ENCODE measurements at regions not wholly inside any gene's neighbourhood (a gene's known extent, or its start where the extent isn't known, plus 50 kb on each side); places are given as distances from the start of the nearest gene placed in this dataset.

- Histone ChIP-seq H3K9me3 (replicated peaks) (peaks cover 9% of the 10 kb centered on the region; the same call in 1 of the 2 replicates), H3K4me1 (replicated peaks) (no peaks in the 10 kb centered on the region), H3K4me3 (no peak overlapping the region), H3K27me3 (replicated peaks) (no peaks in the 10 kb centered on the region), H3K27ac (no peak overlapping the region), H3K36me3 (no peaks in the 10 kb centered on the region)
- no peak for DNase-seq (ENCODE audit: low read depth in 1 of 2, low spot score in 2 of 2)
Observed at GRCh38 chr7:52782348-52782747, 253.1 kb upstream of the POM121L12 start.

DNA sequence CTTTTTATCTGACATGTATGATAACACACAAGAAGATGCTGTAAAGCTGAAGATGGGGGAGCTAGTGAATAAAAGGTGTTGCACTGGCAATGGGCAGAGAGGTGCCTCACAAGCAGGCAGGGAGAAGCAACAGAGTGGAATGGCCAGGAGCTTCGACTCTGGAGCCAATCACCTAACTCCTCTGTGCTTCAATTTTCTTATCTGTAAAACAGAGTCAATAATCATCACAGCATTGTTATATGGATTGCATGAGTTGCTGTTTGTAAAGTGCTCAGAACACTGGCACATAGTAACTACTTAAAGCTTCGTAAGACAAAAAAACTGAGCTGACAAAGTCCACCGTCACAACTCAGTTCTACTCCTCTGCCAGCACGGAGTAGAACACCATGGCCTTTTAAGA lies 254.2 kb upstream of the POM121L12 start:
- Histone ChIP-seq H3K9me3 (replicated peaks) (peaks cover 7% of the 10 kb centered on the region; the same call in 1 of the 2 replicates), H3K36me3 (no peaks in the 10 kb centered on the region), H3K27ac (no peak overlapping the region), H3K27me3 (replicated peaks) (no peaks in the 10 kb centered on the region), H3K4me3 (no peak overlapping the region), H3K4me1 (replicated peaks) (no peaks in the 10 kb centered on the region)
- DNase-seq (ENCODE audit: low read depth in 1 of 2, low spot score in 2 of 2) = no peak

DNA sequence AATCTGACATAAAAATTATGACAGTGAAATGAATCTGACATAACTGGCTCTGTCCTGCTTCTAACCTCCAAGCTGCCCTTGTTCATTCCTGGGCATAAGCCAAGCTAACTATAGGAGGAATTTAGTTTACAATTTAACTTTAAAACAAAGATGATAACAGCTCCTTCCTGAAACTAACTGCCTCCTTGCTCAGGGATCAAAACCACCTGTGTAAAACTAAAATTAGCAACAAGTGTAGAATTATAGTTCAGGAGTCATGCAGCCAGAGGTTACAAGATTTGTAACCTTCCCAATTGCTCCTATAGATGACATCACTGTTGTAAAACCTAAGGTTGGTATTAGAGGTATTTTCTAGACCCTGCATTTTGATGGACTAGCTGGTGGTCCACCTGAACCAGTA lies 256.4 kb upstream of the POM121L12 start:
- Histone ChIP-seq H3K9me3 (replicated peaks) (0 out of 2 replicates have a peak, but pooled peaks cover 3% of the 10 kb centered on the region), H3K27ac (no peak overlapping the region), H3K4me3 (no peak overlapping the region), H3K36me3 (no peaks in the 10 kb centered on the region), H3K4me1 (replicated peaks) (no peaks in the 10 kb centered on the region), H3K27me3 (replicated peaks) (no peaks in the 10 kb centered on the region)
- DNase-seq (ENCODE audit: low read depth in 1 of 2, low spot score in 2 of 2) = no peak

DNA sequence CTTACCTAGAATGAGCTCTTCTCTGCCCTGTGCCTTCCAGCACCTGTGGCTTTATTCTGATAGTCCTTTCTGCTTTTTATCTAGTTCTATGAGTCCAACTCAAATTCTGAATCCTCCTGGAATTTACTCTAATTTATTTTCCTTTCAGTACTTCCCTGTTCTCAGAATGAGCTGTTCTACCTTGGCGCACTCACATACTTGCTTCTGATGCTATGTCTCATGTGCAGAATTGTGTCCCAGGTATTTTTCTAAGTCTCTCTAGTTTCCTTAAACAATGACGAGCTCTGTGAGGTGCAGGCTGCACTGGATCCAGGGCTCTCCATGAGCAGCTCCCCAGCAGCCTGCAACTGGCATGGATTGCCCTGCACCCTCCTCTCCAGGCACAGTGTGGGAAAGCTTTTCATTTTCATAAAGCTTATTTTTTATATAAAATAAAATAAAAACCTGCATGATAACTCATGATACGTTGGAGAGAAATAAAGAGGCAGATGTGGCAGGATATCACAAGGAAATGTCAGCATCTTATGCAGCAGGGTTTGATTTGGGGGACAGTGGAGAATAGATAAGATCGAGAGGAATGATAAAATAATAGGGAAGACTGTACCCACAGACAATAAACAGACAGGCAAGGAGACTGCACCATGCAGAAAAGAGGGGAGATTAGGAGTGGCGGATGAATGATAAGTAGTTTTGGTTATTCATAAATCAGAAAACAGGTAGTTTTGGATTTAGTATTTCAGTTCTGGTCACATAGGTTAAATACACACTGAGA lies 258.2 kb upstream of the POM121L12 start:
- H3K4me3 ChIP-seq = no peak overlapping the region
- 0 out of 2 replicates have a peak, but pooled peaks cover 3% of the 10 kb centered on the region for H3K9me3 ChIP-seq (replicated peaks)
- H3K27me3 ChIP-seq (replicated peaks) = no peaks in the 10 kb centered on the region
- H3K4me1 ChIP-seq (replicated peaks) = no peaks in the 10 kb centered on the region
- DNase-seq (ENCODE audit: low read depth in 1 of 2, low spot score in 2 of 2) = no peak
- H3K27ac ChIP-seq = no peak overlapping the region
- no peaks in the 10 kb centered on the region for H3K36me3 ChIP-seq

DNA sequence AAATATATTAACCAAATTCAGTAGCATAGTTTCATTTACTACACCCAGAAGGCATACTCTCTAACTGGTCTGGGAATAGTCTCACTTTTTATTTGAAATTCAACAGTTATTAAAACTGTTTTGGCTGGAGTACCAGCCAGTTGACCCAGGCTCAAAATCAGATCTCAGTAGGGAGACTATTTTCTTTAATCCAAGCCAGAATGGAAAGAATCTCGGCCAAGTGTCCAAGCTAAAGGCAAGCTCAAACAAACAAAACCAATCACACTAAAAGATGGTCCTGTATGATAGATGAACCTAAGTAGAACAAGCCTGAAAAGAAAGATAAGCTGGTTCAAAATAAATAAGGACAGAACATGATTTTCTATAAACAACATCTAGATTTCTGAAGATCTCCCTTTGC lies 259.6 kb upstream of the POM121L12 start:
- Histone ChIP-seq H3K27me3 (replicated peaks) (no peaks in the 10 kb centered on the region), H3K4me3 (no peak overlapping the region), H3K27ac (no peak overlapping the region), H3K9me3 (replicated peaks) (0 out of 2 replicates have a peak, but pooled peaks cover 3% of the 10 kb centered on the region), H3K36me3 (no peaks in the 10 kb centered on the region), H3K4me1 (replicated peaks) (no peaks in the 10 kb centered on the region)
- DNase-seq (ENCODE audit: low read depth in 1 of 2, low spot score in 2 of 2) = no peak

DNA sequence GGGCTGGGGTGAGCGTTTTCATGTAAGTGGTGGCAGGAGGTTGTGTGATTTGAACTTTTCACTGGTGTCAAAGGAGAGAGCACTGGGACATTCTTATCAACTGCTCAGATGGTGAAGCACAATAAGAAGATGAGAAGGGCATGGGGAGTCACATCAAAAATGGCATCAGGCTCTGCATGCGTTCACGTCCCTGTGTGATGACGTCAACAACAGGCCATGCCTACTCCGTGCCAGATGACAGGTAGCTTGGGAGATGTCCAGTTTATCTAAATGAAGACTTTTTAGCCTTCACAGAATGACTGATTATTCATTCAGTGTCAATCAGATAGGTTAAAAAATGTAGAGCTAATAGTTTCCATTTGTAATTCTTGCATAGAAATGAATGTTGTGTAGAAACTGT lies 264.3 kb upstream of the POM121L12 start:
- no peak for DNase-seq (ENCODE audit: low read depth in 1 of 2, low spot score in 2 of 2)
- H3K4me3 ChIP-seq = no peak overlapping the region
- no peak overlapping the region for H3K27ac ChIP-seq
- H3K9me3 ChIP-seq (replicated peaks) = no peaks in the 10 kb centered on the region
- H3K27me3 ChIP-seq (replicated peaks) = no peaks in the 10 kb centered on the region
- H3K4me1 ChIP-seq (replicated peaks) = no peaks in the 10 kb centered on the region
- no peaks in the 10 kb centered on the region for H3K36me3 ChIP-seq

GRCh38 chr7:52764492-52765169 lies 270.8 kb upstream of the POM121L12 start:
- H3K27ac ChIP-seq = no peak overlapping the region
- no peaks in the 10 kb centered on the region for H3K4me1 ChIP-seq (replicated peaks)
- no peaks in the 10 kb centered on the region; the same call in 1 of the 2 replicates for H3K9me3 ChIP-seq (replicated peaks)
- DNase-seq (ENCODE audit: low read depth in 1 of 2, low spot score in 2 of 2) = no peak
- no peaks in the 10 kb centered on the region for H3K27me3 ChIP-seq (replicated peaks)
- no peak overlapping the region for H3K4me3 ChIP-seq
- no peaks in the 10 kb centered on the region for H3K36me3 ChIP-seq

DNA sequence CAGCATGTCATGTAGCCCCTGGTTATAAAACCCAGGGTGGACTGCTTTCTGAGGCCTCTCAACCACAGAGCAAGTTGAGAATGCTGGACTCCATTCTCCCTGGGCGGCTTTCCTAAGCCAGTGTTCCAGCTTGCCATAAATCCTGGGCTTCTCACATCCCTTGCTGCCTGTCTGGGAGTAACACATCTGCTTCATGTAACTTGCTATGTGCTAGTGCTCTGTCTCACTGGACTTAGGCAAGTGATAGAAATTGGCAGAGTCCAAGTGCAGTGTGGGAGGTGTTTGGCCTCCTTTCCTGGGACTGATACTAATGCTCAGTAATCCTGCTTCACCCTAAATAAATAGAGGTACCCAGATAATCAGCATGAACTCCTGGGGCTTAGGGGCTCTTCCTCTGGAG lies 277.1 kb upstream of the POM121L12 start:
- DNase-seq (ENCODE audit: low read depth in 1 of 2, low spot score in 2 of 2) = no peak
- no peak overlapping the region for H3K4me3 ChIP-seq
- H3K4me1 ChIP-seq (replicated peaks) = no peaks in the 10 kb centered on the region
- no peaks in the 10 kb centered on the region for H3K36me3 ChIP-seq
- no peak overlapping the region for H3K27ac ChIP-seq
- H3K27me3 ChIP-seq (replicated peaks) = no peaks in the 10 kb centered on the region
- H3K9me3 ChIP-seq (replicated peaks) = no peaks in the 10 kb centered on the region

DNA sequence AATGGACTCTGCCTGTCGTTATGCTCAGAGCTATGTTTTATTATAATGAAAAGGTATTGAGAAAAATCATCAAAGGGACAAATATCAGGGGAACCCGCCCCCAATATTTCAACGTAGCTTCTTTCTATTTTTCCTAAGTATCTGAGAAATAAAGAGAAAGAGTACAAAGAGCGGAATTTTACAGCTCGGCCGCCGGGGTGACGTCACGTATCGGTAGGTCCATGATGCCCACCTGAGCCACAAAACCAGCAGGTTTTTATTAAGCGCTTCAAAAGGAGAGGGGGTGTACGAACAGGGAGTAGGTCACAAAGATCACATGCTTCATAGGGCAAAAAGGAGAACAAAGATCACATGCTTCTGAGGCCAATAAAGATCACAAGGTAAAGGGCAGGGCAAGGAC lies 281.6 kb upstream of the POM121L12 start:
- H3K27me3 ChIP-seq (replicated peaks) = no peaks in the 10 kb centered on the region
- no peak overlapping the region for H3K27ac ChIP-seq
- H3K9me3 ChIP-seq (replicated peaks) = no peaks in the 10 kb centered on the region
- DNase-seq (ENCODE audit: low read depth in 1 of 2, low spot score in 2 of 2) = no peak
- no peaks in the 10 kb centered on the region for H3K4me1 ChIP-seq (replicated peaks)
- H3K36me3 ChIP-seq = no peaks in the 10 kb centered on the region
- no peak overlapping the region for H3K4me3 ChIP-seq

DNA sequence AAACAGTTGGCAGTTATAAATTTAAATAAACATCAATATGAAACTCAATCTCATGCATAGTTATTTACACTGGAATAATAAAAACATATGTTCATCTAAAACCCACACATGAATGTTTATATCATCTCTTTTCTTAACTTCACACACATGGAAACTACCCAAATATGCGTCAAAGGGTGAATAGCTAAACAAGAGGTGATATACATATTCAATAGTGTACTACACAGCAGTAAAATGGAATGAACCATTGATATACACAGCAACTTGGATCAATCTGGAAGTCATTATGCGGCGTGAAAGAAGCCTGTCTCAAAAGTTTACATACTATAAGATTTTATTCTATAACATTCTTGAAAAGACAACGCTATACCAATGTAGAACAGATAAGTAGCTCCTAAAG lies 282.5 kb upstream of the POM121L12 start:
- Histone ChIP-seq H3K36me3 (no peaks in the 10 kb centered on the region), H3K4me3 (no peak overlapping the region), H3K9me3 (replicated peaks) (no peaks in the 10 kb centered on the region), H3K27me3 (replicated peaks) (no peaks in the 10 kb centered on the region), H3K4me1 (replicated peaks) (no peaks in the 10 kb centered on the region), H3K27ac (no peak overlapping the region)
- DNase-seq (ENCODE audit: low read depth in 1 of 2, low spot score in 2 of 2) = no peak

GRCh38 chr7:52749880-52750279 lies 285.6 kb upstream of the POM121L12 start:
- Histone ChIP-seq H3K36me3 (no peaks in the 10 kb centered on the region), H3K4me3 (no peak overlapping the region), H3K27me3 (replicated peaks) (no peaks in the 10 kb centered on the region)

DNA sequence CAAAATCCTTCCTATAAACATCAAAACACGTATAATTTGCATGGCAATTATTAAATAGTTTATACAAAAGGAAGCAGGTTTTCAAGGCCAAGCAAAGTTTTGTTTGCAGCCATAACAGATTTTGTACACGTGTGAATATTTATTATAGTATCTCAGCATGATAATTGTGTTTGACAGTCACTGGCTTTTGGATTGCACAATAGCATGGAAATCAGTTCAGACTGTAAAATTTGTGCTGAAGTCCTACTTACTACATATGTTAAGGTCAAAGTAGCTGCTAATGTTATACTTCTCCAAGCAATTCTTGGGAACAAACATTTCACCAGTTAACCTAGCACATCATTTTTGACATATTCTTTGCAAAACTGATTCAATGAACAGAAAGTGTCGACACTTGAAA lies 287.6 kb upstream of the POM121L12 start:
- H3K27ac ChIP-seq = no peak overlapping the region
- no peak for DNase-seq (ENCODE audit: low read depth in 1 of 2, low spot score in 2 of 2)
- H3K27me3 ChIP-seq (replicated peaks) = no peaks in the 10 kb centered on the region
- peaks cover 12% of the 10 kb centered on the region; the same call in 1 of the 2 replicates for H3K9me3 ChIP-seq (replicated peaks)
- no peaks in the 10 kb centered on the region for H3K36me3 ChIP-seq
- H3K4me1 ChIP-seq (replicated peaks) = no peaks in the 10 kb centered on the region
- no peak overlapping the region for H3K4me3 ChIP-seq

More at GRCh38 chr7:52749880-52750279, 285.6 kb upstream of the POM121L12 start:
- Histone ChIP-seq H3K9me3 (replicated peaks) (peaks cover 3% of the 10 kb centered on the region; the same call in 1 of the 2 replicates), H3K4me1 (replicated peaks) (no peaks in the 10 kb centered on the region), H3K27ac (no peak overlapping the region)
- no peak for DNase-seq (ENCODE audit: low read depth in 1 of 2, low spot score in 2 of 2)

DNA sequence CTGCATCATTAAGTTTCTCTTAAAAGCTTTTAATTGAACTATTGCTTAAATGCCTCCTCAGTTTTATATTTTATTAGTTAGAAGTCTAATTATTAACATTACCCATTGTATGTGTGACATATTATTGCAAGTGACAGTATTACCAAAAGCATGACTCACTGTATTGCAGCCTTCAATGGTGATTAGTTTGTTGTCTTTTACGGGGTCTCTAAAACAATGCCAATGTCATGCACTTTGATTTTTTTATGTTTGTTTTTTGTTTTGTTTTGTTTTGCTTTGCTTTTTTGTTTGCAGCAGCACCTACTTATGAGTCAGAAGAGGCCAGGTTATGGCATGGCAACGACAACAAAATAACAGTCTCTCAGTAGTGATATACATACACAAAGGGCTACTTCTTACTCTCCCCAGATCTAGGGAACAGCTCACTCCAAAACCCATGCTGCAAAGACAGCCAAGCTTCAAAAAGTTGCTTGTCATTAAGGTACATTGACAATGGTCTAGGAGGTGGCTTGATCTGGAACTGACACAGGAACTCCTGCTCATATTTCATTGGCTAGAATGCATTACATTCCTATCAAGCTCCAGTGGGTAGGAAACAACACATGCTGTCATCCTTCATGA lies 293.7 kb upstream of the POM121L12 start:
- H3K36me3 ChIP-seq = no peaks in the 10 kb centered on the region
- DNase-seq (ENCODE audit: low read depth in 1 of 2, low spot score in 2 of 2) = no peak
- no peaks in the 10 kb centered on the region for H3K27me3 ChIP-seq (replicated peaks)

GRCh38 chr7:52735656-52736055 lies 299.8 kb upstream of the POM121L12 start:
- Histone ChIP-seq H3K27ac (no peak overlapping the region), H3K4me1 (replicated peaks) (no peaks in the 10 kb centered on the region), H3K9me3 (replicated peaks) (peaks cover 3% of the 10 kb centered on the region), H3K27me3 (replicated peaks) (no peaks in the 10 kb centered on the region), H3K4me3 (no peak overlapping the region), H3K36me3 (no peaks in the 10 kb centered on the region)
- no peak for DNase-seq (ENCODE audit: low read depth in 1 of 2, low spot score in 2 of 2)

More for the DNA sequence above, 293.7 kb upstream of the POM121L12 start:
- no peaks in the 10 kb centered on the region for H3K4me1 ChIP-seq (replicated peaks)
- H3K27ac ChIP-seq = no peak overlapping the region
- H3K4me3 ChIP-seq = no peak overlapping the region
- peaks cover 15% of the 10 kb centered on the region for H3K9me3 ChIP-seq (replicated peaks)

Data from SJSA1 (cell line).